ENCODE measurements at regions not wholly inside any gene's neighbourhood (a gene's known extent, or its start where the extent isn't known, plus 50 kb on each side); places are given as distances from the start of the nearest gene placed in this dataset.

DNA sequence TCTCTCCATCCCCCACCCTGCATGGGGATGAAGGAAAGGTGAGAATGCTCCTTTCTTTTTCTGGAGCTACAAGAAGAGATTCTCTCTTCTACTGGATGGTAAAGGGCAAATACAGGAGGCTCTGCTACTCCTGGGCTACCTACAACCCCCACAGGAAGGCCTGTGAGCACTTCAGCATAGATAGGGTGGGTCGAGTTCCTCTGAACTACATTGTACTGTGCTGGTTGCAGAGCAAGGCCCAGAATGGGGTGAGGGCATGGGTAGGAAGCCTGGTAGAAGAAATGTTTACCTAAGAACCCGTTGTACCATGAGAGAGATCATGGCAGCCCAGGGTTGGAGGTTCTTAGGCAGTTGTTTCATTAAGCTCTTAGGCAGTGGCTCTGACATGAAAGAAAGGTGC lies 510.4 kb downstream of the MID1IP1 start:
- DNase-seq: no peak
- no peaks in the 10 kb centered on the region for H3K36me3 ChIP-seq (ENCODE audit: control insufficient read depth, insufficient read depth, low read length)
- no peaks in the 10 kb centered on the region for H3K27me3 ChIP-seq (replicated peaks; ENCODE audit: control insufficient read depth, insufficient read depth, low read length, poor library complexity, severe bottlenecking)
- no peak overlapping the region for H3K4me3 ChIP-seq (ENCODE audit: insufficient read depth, low read depth, low read length, poor library complexity, severe bottlenecking)
- H3K9me3 ChIP-seq (ENCODE audit: control insufficient read depth, low read length): no peaks in the 10 kb centered on the region
- peaks cover 28% of the 10 kb centered on the region for H3K4me1 ChIP-seq (ENCODE audit: control insufficient read depth, insufficient read depth, low read length, poor library complexity, severe bottlenecking)
- peak overlapping the region; percentile 77 for H3K27ac ChIP-seq (ENCODE audit: insufficient read depth, low read length, poor library complexity, severe bottlenecking)

DNA sequence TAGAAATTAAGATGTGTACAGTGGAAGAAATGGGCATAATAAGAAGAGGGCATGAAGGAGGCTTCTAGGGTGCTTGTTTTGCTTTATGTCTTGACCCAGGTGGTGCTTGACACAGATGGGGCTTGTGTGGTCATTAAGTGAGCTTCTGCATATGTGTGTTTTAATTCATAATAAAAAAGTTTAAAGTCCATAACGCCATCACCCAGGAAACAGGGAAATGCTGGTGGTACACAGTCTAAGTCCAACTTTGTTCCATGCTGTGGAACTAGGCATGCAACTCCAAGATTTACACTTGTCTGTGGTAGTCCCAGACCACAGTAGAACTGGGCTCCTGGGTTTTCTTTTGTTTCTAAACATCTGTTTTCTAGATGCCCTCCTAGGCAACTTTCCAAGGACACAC lies 511.9 kb downstream of the MID1IP1 start:
- Histone ChIP-seq H3K4me1 (ENCODE audit: control insufficient read depth, insufficient read depth, low read length, poor library complexity, severe bottlenecking) (peaks cover 23% of the 10 kb centered on the region), H3K27me3 (replicated peaks; ENCODE audit: control insufficient read depth, insufficient read depth, low read length, poor library complexity, severe bottlenecking) (no peaks in the 10 kb centered on the region), H3K4me3 (ENCODE audit: insufficient read depth, low read depth, low read length, poor library complexity, severe bottlenecking) (no peak overlapping the region), H3K27ac (ENCODE audit: insufficient read depth, low read length, poor library complexity, severe bottlenecking) (no peak overlapping the region), H3K36me3 (ENCODE audit: control insufficient read depth, insufficient read depth, low read length) (no peaks in the 10 kb centered on the region), H3K9me3 (ENCODE audit: control insufficient read depth, low read length) (no peaks in the 10 kb centered on the region)
- DNase-seq: no peak

DNA sequence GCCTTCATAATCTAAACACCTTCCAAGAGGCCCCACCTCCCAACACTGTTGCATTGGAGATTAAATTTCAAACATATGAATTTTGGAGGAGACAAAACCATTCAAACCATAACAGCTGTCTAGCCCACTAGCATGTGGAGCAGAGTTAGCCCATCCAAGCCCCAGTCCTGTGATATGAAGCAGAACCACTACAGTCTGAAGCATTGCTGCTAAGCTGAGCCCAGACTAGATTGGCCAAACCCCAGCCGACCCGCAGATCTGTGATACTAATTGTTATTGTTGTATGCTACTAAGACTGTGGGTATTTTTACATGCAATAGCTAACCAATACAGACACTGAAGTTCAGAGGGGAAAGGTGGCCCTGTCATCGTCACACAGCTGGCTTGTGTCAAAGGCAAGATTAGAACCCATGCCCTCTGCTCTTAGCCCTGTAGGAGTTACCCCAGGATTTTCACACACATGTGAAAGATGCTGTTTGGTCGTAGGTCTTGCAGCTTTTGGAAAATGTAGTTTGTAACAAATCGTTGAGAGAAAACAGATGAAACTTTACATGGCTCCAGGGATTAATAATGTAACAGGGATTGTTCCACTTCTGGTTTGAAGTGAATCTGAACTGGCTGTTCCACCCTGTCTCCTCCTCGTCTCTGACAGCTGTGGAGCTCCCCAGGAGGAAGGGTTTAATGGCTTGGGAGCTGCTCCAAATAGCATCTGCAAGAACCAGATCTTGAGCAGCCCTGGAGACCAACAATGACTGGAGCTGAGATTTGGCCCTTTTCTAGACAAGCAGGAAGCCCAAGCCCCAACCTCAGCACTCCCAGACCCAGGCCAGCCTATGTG lies 517.5 kb downstream of the MID1IP1 start:
- Histone ChIP-seq H3K4me3 (ENCODE audit: insufficient read depth, low read depth, low read length, poor library complexity, severe bottlenecking) (no peak overlapping the region), H3K27ac (ENCODE audit: insufficient read depth, low read length, poor library complexity, severe bottlenecking) (no peak overlapping the region), H3K27me3 (replicated peaks; ENCODE audit: control insufficient read depth, insufficient read depth, low read length, poor library complexity, severe bottlenecking) (no peaks in the 10 kb centered on the region), H3K9me3 (ENCODE audit: control insufficient read depth, low read length) (no peaks in the 10 kb centered on the region), H3K36me3 (ENCODE audit: control insufficient read depth, insufficient read depth, low read length) (no peaks in the 10 kb centered on the region), H3K4me1 (ENCODE audit: control insufficient read depth, insufficient read depth, low read length, poor library complexity, severe bottlenecking) (no peaks in the 10 kb centered on the region)
- DNase-seq: no peak

DNA sequence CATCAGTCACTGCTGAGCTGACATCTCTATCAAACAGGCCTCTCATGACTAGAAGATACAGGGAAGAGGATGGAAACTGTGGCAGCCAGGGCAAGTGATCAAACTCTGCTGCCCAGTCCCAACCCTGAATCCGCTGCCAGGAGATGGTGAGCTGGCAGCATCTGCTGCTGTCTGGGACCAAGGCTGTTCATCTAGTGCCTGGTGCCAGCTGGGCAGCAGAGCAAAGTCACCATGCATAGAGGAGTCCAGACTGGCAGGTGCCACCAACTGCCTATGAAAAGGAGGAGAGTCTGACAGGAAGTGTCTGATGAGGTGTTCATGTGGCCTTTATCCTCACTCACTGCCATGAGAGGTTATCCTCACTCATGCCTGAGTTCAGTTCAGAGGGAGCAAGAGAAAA lies 518.9 kb downstream of the MID1IP1 start:
- no peaks in the 10 kb centered on the region for H3K27me3 ChIP-seq (replicated peaks; ENCODE audit: control insufficient read depth, insufficient read depth, low read length, poor library complexity, severe bottlenecking)
- no peak overlapping the region for H3K27ac ChIP-seq (ENCODE audit: insufficient read depth, low read length, poor library complexity, severe bottlenecking)
- H3K4me1 ChIP-seq (ENCODE audit: control insufficient read depth, insufficient read depth, low read length, poor library complexity, severe bottlenecking): no peaks in the 10 kb centered on the region
- no peaks in the 10 kb centered on the region for H3K36me3 ChIP-seq (ENCODE audit: control insufficient read depth, insufficient read depth, low read length)
- no peaks in the 10 kb centered on the region for H3K9me3 ChIP-seq (ENCODE audit: control insufficient read depth, low read length)
- DNase-seq: no peak
- H3K4me3 ChIP-seq (ENCODE audit: insufficient read depth, low read depth, low read length, poor library complexity, severe bottlenecking): no peak overlapping the region

DNA sequence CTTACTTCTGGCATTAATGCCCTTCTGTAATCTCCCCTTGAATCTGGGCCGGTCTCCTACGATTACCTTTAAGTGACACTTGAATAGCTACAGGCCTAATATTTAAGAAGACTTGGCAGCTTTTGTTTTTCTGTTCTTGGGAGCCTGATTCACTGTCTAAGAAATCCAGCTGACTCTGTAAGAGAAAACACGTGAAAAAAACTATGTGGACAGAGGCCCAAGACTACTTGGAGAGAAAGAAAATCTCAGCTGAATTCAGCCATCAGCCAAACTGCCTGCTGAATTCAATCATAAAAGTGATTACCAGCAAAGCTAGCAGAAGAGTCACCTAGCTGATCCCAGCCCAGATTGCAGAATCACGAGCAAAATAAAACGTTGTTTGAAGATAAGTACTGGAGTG lies 521.2 kb downstream of the MID1IP1 start:
- Histone ChIP-seq H3K4me1 (ENCODE audit: control insufficient read depth, insufficient read depth, low read length, poor library complexity, severe bottlenecking) (peaks cover 2% of the 10 kb centered on the region), H3K36me3 (ENCODE audit: control insufficient read depth, insufficient read depth, low read length) (no peaks in the 10 kb centered on the region), H3K27me3 (replicated peaks; ENCODE audit: control insufficient read depth, insufficient read depth, low read length, poor library complexity, severe bottlenecking) (no peaks in the 10 kb centered on the region), H3K9me3 (ENCODE audit: control insufficient read depth, low read length) (no peaks in the 10 kb centered on the region), H3K27ac (ENCODE audit: insufficient read depth, low read length, poor library complexity, severe bottlenecking) (no peak overlapping the region), H3K4me3 (ENCODE audit: insufficient read depth, low read depth, low read length, poor library complexity, severe bottlenecking) (no peak overlapping the region)
- DNase-seq: no peak

DNA sequence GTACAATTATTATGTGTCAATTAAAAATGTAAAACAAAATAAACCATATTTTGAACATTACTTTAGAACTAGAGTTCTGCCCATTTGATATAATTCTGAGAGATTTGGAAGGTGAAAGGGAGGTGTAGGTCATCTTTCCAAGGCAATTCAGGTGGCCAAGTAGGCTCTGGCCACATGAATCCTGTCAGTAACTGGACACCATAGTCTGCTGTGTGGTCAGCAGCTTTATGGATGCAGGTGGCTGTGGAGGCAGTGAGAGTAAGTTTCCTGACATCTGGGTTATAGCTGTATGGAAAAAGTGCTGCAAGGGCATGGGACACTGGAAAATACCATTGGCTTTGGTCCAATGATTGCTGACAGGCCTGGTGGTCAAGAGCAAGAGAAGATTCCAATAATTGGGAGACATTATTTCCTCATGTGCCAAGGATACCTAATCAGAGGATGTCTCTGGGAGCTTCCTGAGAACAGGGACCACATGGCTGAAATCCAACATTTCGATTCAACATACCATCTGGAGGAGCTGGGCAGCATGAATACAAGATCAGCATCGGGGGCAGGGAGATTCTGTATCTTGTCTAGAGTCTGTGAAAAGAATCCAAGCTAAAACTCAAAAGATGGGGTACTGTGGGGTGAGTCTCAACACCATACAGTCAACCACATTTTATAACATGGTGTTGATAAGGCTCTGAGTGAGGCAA lies 523.1 kb downstream of the MID1IP1 start:
- no peak for DNase-seq
- no peaks in the 10 kb centered on the region for H3K27me3 ChIP-seq (replicated peaks; ENCODE audit: control insufficient read depth, insufficient read depth, low read length, poor library complexity, severe bottlenecking)
- H3K27ac ChIP-seq (ENCODE audit: insufficient read depth, low read length, poor library complexity, severe bottlenecking): no peak overlapping the region
- no peaks in the 10 kb centered on the region for H3K36me3 ChIP-seq (ENCODE audit: control insufficient read depth, insufficient read depth, low read length)
- no peak overlapping the region for H3K4me3 ChIP-seq (ENCODE audit: insufficient read depth, low read depth, low read length, poor library complexity, severe bottlenecking)
- peaks cover 4% of the 10 kb centered on the region for H3K4me1 ChIP-seq (ENCODE audit: control insufficient read depth, insufficient read depth, low read length, poor library complexity, severe bottlenecking)
- H3K9me3 ChIP-seq (ENCODE audit: control insufficient read depth, low read length): no peaks in the 10 kb centered on the region

DNA sequence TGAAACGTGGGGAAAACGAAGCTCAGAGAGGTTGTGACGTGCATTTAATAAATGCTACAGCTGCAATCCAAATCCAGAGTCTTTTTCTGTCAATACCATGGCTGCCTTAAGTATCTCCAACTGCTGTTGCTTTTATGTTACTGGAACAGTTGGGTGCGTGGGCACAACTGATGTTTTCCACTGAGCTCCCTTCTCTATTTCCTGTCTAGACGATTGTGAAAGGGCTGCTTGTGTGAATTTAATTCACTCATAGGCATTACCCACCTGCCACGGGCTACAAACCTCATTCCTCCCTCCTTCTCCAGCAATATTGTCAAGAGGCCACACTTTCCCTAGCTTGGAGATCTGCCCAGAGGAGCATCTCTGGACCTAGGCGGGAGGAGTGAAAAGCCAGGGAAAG lies 526.0 kb downstream of the MID1IP1 start:
- H3K36me3 ChIP-seq (ENCODE audit: control insufficient read depth, insufficient read depth, low read length): no peaks in the 10 kb centered on the region
- H3K4me1 ChIP-seq (ENCODE audit: control insufficient read depth, insufficient read depth, low read length, poor library complexity, severe bottlenecking): peaks cover 4% of the 10 kb centered on the region
- H3K4me3 ChIP-seq (ENCODE audit: insufficient read depth, low read depth, low read length, poor library complexity, severe bottlenecking): no peak overlapping the region
- no peak for DNase-seq
- no peaks in the 10 kb centered on the region for H3K9me3 ChIP-seq (ENCODE audit: control insufficient read depth, low read length)
- H3K27ac ChIP-seq (ENCODE audit: insufficient read depth, low read length, poor library complexity, severe bottlenecking): no peak overlapping the region
- no peaks in the 10 kb centered on the region for H3K27me3 ChIP-seq (replicated peaks; ENCODE audit: control insufficient read depth, insufficient read depth, low read length, poor library complexity, severe bottlenecking)

DNA sequence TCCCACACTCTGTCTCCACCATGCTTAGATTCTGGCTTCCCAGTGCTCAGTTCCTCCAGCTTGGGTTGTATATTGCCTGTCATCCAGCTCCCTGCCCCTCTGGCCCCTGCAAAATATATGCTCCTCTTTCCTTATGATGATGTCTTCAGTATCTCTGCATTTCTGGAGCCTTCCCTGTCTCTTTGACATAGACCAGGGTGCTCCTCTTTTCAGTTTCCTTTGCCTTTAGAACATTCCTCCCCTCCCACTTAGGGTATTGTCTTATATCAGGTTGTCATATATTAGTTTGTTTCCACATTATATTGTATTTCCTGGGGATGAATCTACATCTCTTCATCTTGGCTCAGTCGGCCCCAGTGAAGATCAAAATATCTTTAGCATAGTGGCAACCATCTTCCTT lies 526.4 kb downstream of the MID1IP1 start:
- Histone ChIP-seq H3K27me3 (replicated peaks; ENCODE audit: control insufficient read depth, insufficient read depth, low read length, poor library complexity, severe bottlenecking) (no peaks in the 10 kb centered on the region), H3K4me3 (ENCODE audit: insufficient read depth, low read depth, low read length, poor library complexity, severe bottlenecking) (no peak overlapping the region), H3K4me1 (ENCODE audit: control insufficient read depth, insufficient read depth, low read length, poor library complexity, severe bottlenecking) (peaks cover 4% of the 10 kb centered on the region), H3K27ac (ENCODE audit: insufficient read depth, low read length, poor library complexity, severe bottlenecking) (no peak overlapping the region), H3K36me3 (ENCODE audit: control insufficient read depth, insufficient read depth, low read length) (no peaks in the 10 kb centered on the region), H3K9me3 (ENCODE audit: control insufficient read depth, low read length) (no peaks in the 10 kb centered on the region)
- no peak for DNase-seq

DNA sequence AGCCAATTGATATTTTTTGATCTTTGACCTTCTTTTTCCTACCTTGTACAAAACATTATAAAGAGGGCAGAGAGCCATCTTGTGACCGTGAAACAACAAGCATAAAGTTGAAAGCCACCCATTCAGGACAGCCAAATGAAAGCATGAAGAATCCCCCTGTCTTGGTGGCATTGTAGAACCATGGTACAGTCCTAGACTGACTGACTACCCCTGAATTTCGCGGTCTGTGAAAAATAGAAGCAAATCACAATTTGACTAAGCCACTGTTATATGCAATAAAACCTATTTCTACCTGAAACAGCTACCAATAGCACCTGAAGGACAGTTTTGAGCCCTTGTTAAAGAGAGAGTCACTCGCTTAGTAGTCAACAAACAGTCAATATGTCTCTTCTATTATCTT lies 527.4 kb downstream of the MID1IP1 start:
- H3K4me1 ChIP-seq (ENCODE audit: control insufficient read depth, insufficient read depth, low read length, poor library complexity, severe bottlenecking): peaks cover 4% of the 10 kb centered on the region
- H3K36me3 ChIP-seq (ENCODE audit: control insufficient read depth, insufficient read depth, low read length): no peaks in the 10 kb centered on the region
- no peak overlapping the region for H3K27ac ChIP-seq (ENCODE audit: insufficient read depth, low read length, poor library complexity, severe bottlenecking)
- no peak overlapping the region for H3K4me3 ChIP-seq (ENCODE audit: insufficient read depth, low read depth, low read length, poor library complexity, severe bottlenecking)
- no peak for DNase-seq
- no peaks in the 10 kb centered on the region for H3K27me3 ChIP-seq (replicated peaks; ENCODE audit: control insufficient read depth, insufficient read depth, low read length, poor library complexity, severe bottlenecking)
- H3K9me3 ChIP-seq (ENCODE audit: control insufficient read depth, low read length): no peaks in the 10 kb centered on the region

DNA sequence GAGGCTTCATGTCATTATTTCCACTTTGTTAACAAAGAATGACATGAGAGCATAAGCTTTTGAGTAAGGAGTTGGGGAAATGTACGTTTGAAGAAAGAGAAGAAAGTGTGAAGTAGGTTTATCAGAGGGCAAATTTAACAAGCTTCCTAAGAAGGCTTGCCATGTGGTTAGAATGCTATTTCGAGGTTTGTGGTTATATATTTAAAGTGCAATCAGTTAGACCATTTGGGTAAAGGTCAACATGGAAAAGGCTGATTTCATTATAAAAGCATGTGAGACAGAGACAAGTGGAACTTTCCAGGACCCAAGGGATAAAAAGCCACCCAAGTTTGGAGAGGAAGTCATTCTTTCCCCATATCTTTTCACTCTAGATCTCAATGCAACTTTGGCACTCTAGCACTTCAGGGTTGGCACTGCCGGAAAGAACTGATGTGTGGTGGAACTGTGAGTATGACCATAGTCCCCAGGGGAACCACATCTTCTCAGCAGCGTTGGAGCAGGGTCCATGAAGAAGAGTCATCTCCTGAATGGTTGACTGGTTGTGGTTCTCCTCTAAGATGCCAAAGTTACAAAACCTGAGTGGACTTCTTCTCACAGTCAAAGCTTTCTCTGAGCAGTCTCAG lies 529.9 kb downstream of the MID1IP1 start:
- DNase-seq: no peak
- no peaks in the 10 kb centered on the region for H3K9me3 ChIP-seq (ENCODE audit: control insufficient read depth, low read length)
- H3K27me3 ChIP-seq (replicated peaks; ENCODE audit: control insufficient read depth, insufficient read depth, low read length, poor library complexity, severe bottlenecking): no peaks in the 10 kb centered on the region
- H3K27ac ChIP-seq (ENCODE audit: insufficient read depth, low read length, poor library complexity, severe bottlenecking): no peak overlapping the region
- no peak overlapping the region for H3K4me3 ChIP-seq (ENCODE audit: insufficient read depth, low read depth, low read length, poor library complexity, severe bottlenecking)
- no peaks in the 10 kb centered on the region for H3K36me3 ChIP-seq (ENCODE audit: control insufficient read depth, insufficient read depth, low read length)
- peaks cover 10% of the 10 kb centered on the region for H3K4me1 ChIP-seq (ENCODE audit: control insufficient read depth, insufficient read depth, low read length, poor library complexity, severe bottlenecking)
